ENCODE measurements at regions not wholly inside any gene's neighbourhood (a gene's known extent, or its start where the extent isn't known, plus 50 kb on each side); places are given as distances from the start of the nearest gene placed in this dataset.

- peak overlapping the region; percentile 17 for H3K4me2 ChIP-seq (ENCODE audit: extremely low read depth, insufficient read depth, low read length)
- no peaks in the 10 kb centered on the region for H3K27me3 ChIP-seq (ENCODE audit: control insufficient read depth, insufficient read depth, low read length)
- TF ChIP-seq EZH2 (IDR thresholded peaks at IDR 0.05; ENCODE audit: low read length, missing control alignments), result no peak
- TF ChIP-seq CTCF (conservative IDR thresholded peaks at IDR 0.05 in 1 of 2, IDR thresholded peaks at IDR 0.05 in 1 of 2; ENCODE audit: low read depth in 1 of 2, low read length in 2 of 2), result no peak
- H4K20me1 ChIP-seq (ENCODE audit: control insufficient read depth, extremely low read depth, insufficient read depth, low read length), result no peaks in the 10 kb centered on the region
- no peaks in the 10 kb centered on the region for H3K36me3 ChIP-seq (ENCODE audit: control insufficient read depth, insufficient read depth, low read length)
- H3K4me3 ChIP-seq (replicated peaks in 1 of 4; ENCODE audit: control extremely low read depth in 1 of 4, insufficient read depth in 1 of 4, low read depth in 3 of 4, low read length in 4 of 4), result no peak overlapping the region
- H3K4me1 ChIP-seq (ENCODE audit: control insufficient read depth, extremely low read depth, insufficient read depth, low read length), result peaks cover 11% of the 10 kb centered on the region
- H3K27ac ChIP-seq (ENCODE audit: insufficient read depth, low read length), result peak overlapping the region; percentile 13
- no peak overlapping the region for H2AFZ ChIP-seq (ENCODE audit: low read length)
- no peaks in the 10 kb centered on the region for H3K9me3 ChIP-seq (ENCODE audit: control insufficient read depth, insufficient read depth, low read depth, low read length)
- H3K9ac ChIP-seq (ENCODE audit: insufficient read depth, low read length), result no peak overlapping the region
- peak; percentile 76 to 87 for DNase-seq (ENCODE audit: low read depth in 2 of 2)
- H3K79me2 ChIP-seq (ENCODE audit: control insufficient read depth, insufficient read depth, low read length), result no peaks in the 10 kb centered on the region
These were observed 99.9 kb upstream of the RAPGEF2 start for GRCh38 chr4:159002950-159003349.

GRCh38 chr4:159003420-159004253 lies 99.2 kb upstream of the RAPGEF2 start:
- peaks cover 11% of the 10 kb centered on the region for H3K4me1 ChIP-seq (ENCODE audit: control insufficient read depth, extremely low read depth, insufficient read depth, low read length)
- peak in 1 of 2 donors; percentile 64 for DNase-seq (ENCODE audit: low read depth in 2 of 2)
- TF ChIP-seq CTCF (conservative IDR thresholded peaks at IDR 0.05 in 1 of 2, IDR thresholded peaks at IDR 0.05 in 1 of 2; ENCODE audit: low read depth in 1 of 2, low read length in 2 of 2), result no peak
- TF ChIP-seq EZH2 (IDR thresholded peaks at IDR 0.05; ENCODE audit: low read length, missing control alignments), result no peak
- no peaks in the 10 kb centered on the region for H3K9me3 ChIP-seq (ENCODE audit: control insufficient read depth, insufficient read depth, low read depth, low read length)
- H3K9ac ChIP-seq (ENCODE audit: insufficient read depth, low read length), result no peak overlapping the region
- no peak overlapping the region for H3K4me2 ChIP-seq (ENCODE audit: extremely low read depth, insufficient read depth, low read length)
- H3K27ac ChIP-seq (ENCODE audit: insufficient read depth, low read length), result peak overlapping the region; percentile 20
- no peaks in the 10 kb centered on the region for H3K27me3 ChIP-seq (ENCODE audit: control insufficient read depth, insufficient read depth, low read length)
- no peak overlapping the region for H3K4me3 ChIP-seq (replicated peaks in 1 of 4; ENCODE audit: control extremely low read depth in 1 of 4, insufficient read depth in 1 of 4, low read depth in 3 of 4, low read length in 4 of 4)
- H3K79me2 ChIP-seq (ENCODE audit: control insufficient read depth, insufficient read depth, low read length), result no peaks in the 10 kb centered on the region
- no peak overlapping the region for H2AFZ ChIP-seq (ENCODE audit: low read length)
- H3K36me3 ChIP-seq (ENCODE audit: control insufficient read depth, insufficient read depth, low read length), result no peaks in the 10 kb centered on the region
- no peaks in the 10 kb centered on the region for H4K20me1 ChIP-seq (ENCODE audit: control insufficient read depth, extremely low read depth, insufficient read depth, low read length)

GRCh38 chr4:159006202-159006601 lies 96.7 kb upstream of the RAPGEF2 start:
- Histone ChIP-seq H3K9me3 (ENCODE audit: control insufficient read depth, insufficient read depth, low read depth, low read length) (no peaks in the 10 kb centered on the region), H2AFZ (ENCODE audit: low read length) (no peak overlapping the region), H3K27me3 (ENCODE audit: control insufficient read depth, insufficient read depth, low read length) (no peaks in the 10 kb centered on the region), H3K36me3 (ENCODE audit: control insufficient read depth, insufficient read depth, low read length) (no peaks in the 10 kb centered on the region), H3K4me2 (ENCODE audit: extremely low read depth, insufficient read depth, low read length) (no peak overlapping the region), H3K4me3 (replicated peaks in 1 of 4; ENCODE audit: control extremely low read depth in 1 of 4, insufficient read depth in 1 of 4, low read depth in 3 of 4, low read length in 4 of 4) (no peak overlapping the region), H4K20me1 (ENCODE audit: control insufficient read depth, extremely low read depth, insufficient read depth, low read length) (no peaks in the 10 kb centered on the region), H3K4me1 (ENCODE audit: control insufficient read depth, extremely low read depth, insufficient read depth, low read length) (peaks cover 15% of the 10 kb centered on the region), H3K9ac (ENCODE audit: insufficient read depth, low read length) (no peak overlapping the region), H3K79me2 (ENCODE audit: control insufficient read depth, insufficient read depth, low read length) (no peaks in the 10 kb centered on the region), H3K27ac (ENCODE audit: insufficient read depth, low read length) (no peak overlapping the region)
- DNase-seq (ENCODE audit: low read depth in 2 of 2), result peak; percentile 62 to 68
- no peak for TF ChIP-seq EZH2 (IDR thresholded peaks at IDR 0.05; ENCODE audit: low read length, missing control alignments)
- TF ChIP-seq CTCF (conservative IDR thresholded peaks at IDR 0.05 in 1 of 2, IDR thresholded peaks at IDR 0.05 in 1 of 2; ENCODE audit: low read depth in 1 of 2, low read length in 2 of 2), result no peak
